ENCODE measurements at regions not wholly inside any gene's neighbourhood (a gene's known extent, or its start where the extent isn't known, plus 50 kb on each side); places are given as distances from the start of the nearest gene placed in this dataset.

DNA sequence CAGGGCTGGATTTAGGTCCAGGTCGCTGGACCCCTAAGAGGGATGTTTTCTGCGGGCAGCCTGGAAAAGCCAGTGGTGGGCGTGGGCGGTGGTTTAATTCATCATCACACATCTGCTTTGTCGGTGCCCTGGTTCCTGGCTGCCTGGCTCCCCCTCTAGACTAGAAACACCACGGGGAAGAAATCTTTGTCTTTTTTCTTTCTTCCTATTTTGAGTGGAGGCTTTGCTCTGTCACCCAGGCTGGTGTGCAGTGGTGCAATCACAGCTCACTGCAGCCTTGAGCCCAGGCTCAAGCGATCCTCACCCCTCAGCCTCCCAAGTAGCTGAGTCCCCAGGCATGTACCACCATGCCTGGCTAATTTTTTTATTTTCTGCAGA is 86.6 kb upstream of the LINC01488 start:
- TF ChIP-seq POLR2AphosphoS5 (IDR thresholded peaks at IDR 0.05; ENCODE audit: borderline replicate concordance, low read depth, low read length) (no peak), EZH2 (IDR thresholded peaks at IDR 0.05) (no peak)

Data from SK-N-MC (cell line).